CD8-positive, alpha-beta memory T cell (primary cell): ENCODE measurements at regions not wholly inside any gene's neighbourhood (a gene's known extent, or its start where the extent isn't known, plus 50 kb on each side); places are given as distances from the start of the nearest gene placed in this dataset.

Experiments
- CTCF ChIA-PET: fragments of 350-600 bp; sonication (Branson Sonifier 250); formaldehyde crosslinking; loops from one replicate; lab custom pipeline; 2021; ENCODE audit warnings: antibody characterized with exemption; lab: Charles Lee
- POLR2A ChIA-PET: fragments of 350-600 bp; sonication (Branson Sonifier 250); formaldehyde crosslinking; loops from one replicate; lab custom pipeline; 2021; ENCODE audit warnings: antibody characterized with exemption; lab: Charles Lee
- DNase-seq, 5 donors: peaks; one replicate each; pipeline versions ENCODE4 v3.0.0 to v3.0.0-alpha.2; 2020 to 2022; ENCODE audit warnings: mixed read lengths in 1 of 5
- H3K27ac ChIP-seq: one replicate; pipeline ENCODE4 v1.7.0; 2013; ENCODE audit warnings: low read depth, mild to moderate bottlenecking, low read length, moderate library complexity
- H3K27me3 ChIP-seq: 2 replicates; pipeline ENCODE4 v1.7.0; 2013; ENCODE audit warnings: low read length, mild to moderate bottlenecking; ENCODE audit not compliant: insufficient read depth, poor library complexity, severe bottlenecking
- H3K36me3 ChIP-seq: 2 replicates; pipeline ENCODE4 v1.7.0; 2013; ENCODE audit warnings: mild to moderate bottlenecking, low read length, moderate library complexity; ENCODE audit not compliant: insufficient read depth
- H3K4me1 ChIP-seq: 2 replicates; pipeline ENCODE4 v1.7.0; 2013; ENCODE audit warnings: mild to moderate bottlenecking, low read length, moderate library complexity; ENCODE audit not compliant: insufficient read depth
- H3K4me3 ChIP-seq: 2 replicates; pipeline ENCODE4 v1.7.0; 2013; ENCODE audit warnings: mild to moderate bottlenecking, low read length
- H3K9me3 ChIP-seq: 2 replicates; pipeline ENCODE4 v1.7.0; 2013; ENCODE audit warnings: mild to moderate bottlenecking, low read length
- H3K27ac Mint-ChIP-seq, 8 donors: one replicate each; pipeline ENCODE4 v1.8.0; 2020 to 2021; ENCODE audit warnings: mixed read lengths in 8 of 8, mild to moderate bottlenecking in 6 of 8, inconsistent platforms in 3 of 8, moderate library complexity in 3 of 8
- H3K27me3 Mint-ChIP-seq, 2 donors: one replicate each; pipeline ENCODE4 v1.8.0; 2020 to 2021; ENCODE audit warnings: mixed read lengths in 2 of 2, mild to moderate bottlenecking in 1 of 2, moderate library complexity in 1 of 2
- H3K36me3 Mint-ChIP-seq, 3 donors: one replicate each; pipeline ENCODE4 v1.8.0; 2020 to 2021; ENCODE audit warnings: mixed read lengths in 3 of 3, inconsistent platforms in 1 of 3, mild to moderate bottlenecking in 1 of 3
- H3K4me1 Mint-ChIP-seq, 3 donors: one replicate each; pipeline ENCODE4 v1.8.0; 2020 to 2021; ENCODE audit warnings: mixed read lengths in 3 of 3, inconsistent platforms in 1 of 3, mild to moderate bottlenecking in 1 of 3
- H3K4me3 Mint-ChIP-seq, 7 donors: one replicate each; pipeline ENCODE4 v1.8.0; 2020 to 2021; ENCODE audit warnings: mixed read lengths in 7 of 7, mild to moderate bottlenecking in 6 of 7, moderate library complexity in 4 of 7, inconsistent platforms in 2 of 7
- H3K9me3 Mint-ChIP-seq, 5 donors: one replicate each; pipeline ENCODE4 v1.8.0; 2020 to 2022; ENCODE audit warnings: mixed read lengths in 5 of 5, mild to moderate bottlenecking in 3 of 5, moderate library complexity in 2 of 5, inconsistent platforms in 1 of 5

DNA sequence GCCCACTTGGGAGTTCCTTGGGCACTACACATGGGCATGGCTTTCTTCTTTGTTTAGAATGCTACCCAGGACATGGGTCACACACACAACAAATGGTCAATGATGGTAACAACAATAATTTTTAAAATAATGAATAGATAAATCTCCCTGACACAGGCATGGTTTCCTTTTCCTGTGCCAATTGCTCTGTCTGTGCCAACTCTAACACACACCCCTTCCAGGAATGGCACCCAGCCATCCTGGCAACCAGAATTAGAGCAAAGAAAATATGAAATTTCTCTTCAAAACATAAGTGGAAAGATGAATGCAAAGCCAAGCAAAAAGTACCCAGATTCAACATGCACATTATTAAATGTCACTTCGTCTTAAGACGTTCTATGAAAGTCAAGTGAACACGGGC is 104.9 kb upstream of the SOX5 start:
- Mint-ChIP-seq H3K27ac (no peak overlapping the region), H3K9me3 (peaks cover 0 to 5% (median 3%) of the 10 kb centered on the region in 5 donors), H3K27me3 (peaks cover 0 to 1% of the 10 kb centered on the region in 2 donors), H3K4me3 (no peak overlapping the region), H3K4me1 (no peaks in the 10 kb centered on the region), H3K36me3 (no peaks in the 10 kb centered on the region)
- no peaks in the 10 kb centered on the region for H3K27me3 ChIP-seq
- H3K27ac ChIP-seq: no peak overlapping the region
- no peak for DNase-seq
- ChIA-PET CTCF (no interaction called here), POLR2A (no interaction called here)
- H3K4me1 ChIP-seq: no peaks in the 10 kb centered on the region
- no peaks in the 10 kb centered on the region for H3K9me3 ChIP-seq
- H3K36me3 ChIP-seq: no peaks in the 10 kb centered on the region
- no peak overlapping the region for H3K4me3 ChIP-seq

DNA sequence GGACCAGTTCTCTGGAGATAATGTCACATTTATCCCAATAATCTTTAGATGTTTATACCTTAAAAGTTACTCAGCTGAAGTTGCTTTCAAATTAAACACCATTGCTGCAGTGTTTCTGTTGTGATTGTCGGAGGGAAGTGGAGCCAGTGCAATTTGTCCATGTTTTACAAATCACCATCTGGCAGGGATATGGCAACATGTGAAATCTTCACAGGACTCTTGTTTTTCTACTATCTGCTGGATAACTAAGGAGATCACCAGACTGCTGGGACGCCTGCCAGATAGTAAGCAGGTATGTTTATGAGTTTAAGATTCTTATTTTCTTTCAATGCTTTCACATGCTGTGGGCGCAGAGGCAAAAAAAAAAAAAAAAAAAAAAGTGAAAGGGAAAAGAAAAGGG is 100.3 kb upstream of the SOX5 start:
- POLR2A ChIA-PET: no interaction called here
- Mint-ChIP-seq H3K27ac (no peak overlapping the region), H3K9me3 (peaks cover 0 to 5% (median 3%) of the 10 kb centered on the region in 5 donors), H3K4me3 (no peak overlapping the region), H3K36me3 (no peaks in the 10 kb centered on the region), H3K27me3 (peaks cover 0 to 1% of the 10 kb centered on the region in 2 donors), H3K4me1 (no peaks in the 10 kb centered on the region)
- no peak for DNase-seq
- Histone ChIP-seq H3K4me3 (no peak overlapping the region), H3K4me1 (no peaks in the 10 kb centered on the region), H3K36me3 (no peaks in the 10 kb centered on the region), H3K9me3 (no peaks in the 10 kb centered on the region), H3K27me3 (no peaks in the 10 kb centered on the region), H3K27ac (no peak overlapping the region)
- CTCF ChIA-PET: no interaction called here

DNA sequence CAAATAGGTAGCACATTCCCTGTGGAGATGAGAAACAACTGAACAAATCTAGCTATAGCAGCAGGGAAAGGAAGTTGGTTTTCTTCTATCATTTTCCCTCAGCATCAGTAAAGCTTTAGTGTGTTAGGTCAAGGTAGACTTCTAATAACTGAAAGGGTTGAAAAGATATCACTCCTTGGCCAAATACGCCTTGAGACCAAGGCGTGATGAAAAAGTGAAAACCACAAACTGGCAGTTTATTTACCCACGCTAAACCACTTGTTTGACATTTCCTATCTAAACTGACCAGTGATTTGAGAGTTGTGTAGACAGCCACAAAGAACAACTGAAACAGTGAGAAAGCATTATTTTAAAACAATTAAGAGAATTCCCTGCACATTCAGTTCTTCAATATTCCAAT is 99.6 kb upstream of the SOX5 start:
- Histone ChIP-seq H3K9me3 (no peaks in the 10 kb centered on the region), H3K27me3 (no peaks in the 10 kb centered on the region), H3K4me3 (no peak overlapping the region), H3K36me3 (no peaks in the 10 kb centered on the region), H3K27ac (no peak overlapping the region), H3K4me1 (no peaks in the 10 kb centered on the region)
- H3K36me3 Mint-ChIP-seq: no peaks in the 10 kb centered on the region
- no peak overlapping the region for H3K27ac Mint-ChIP-seq
- no peak overlapping the region for H3K4me3 Mint-ChIP-seq
- H3K9me3 Mint-ChIP-seq: peaks cover 0 to 5% (median 3%) of the 10 kb centered on the region in 5 donors
- POLR2A ChIA-PET: no interaction called here
- no peaks in the 10 kb centered on the region for H3K4me1 Mint-ChIP-seq
- CTCF ChIA-PET: no interaction called here
- peaks cover 0 to 1% of the 10 kb centered on the region in 2 donors for H3K27me3 Mint-ChIP-seq
- no peak for DNase-seq

DNA sequence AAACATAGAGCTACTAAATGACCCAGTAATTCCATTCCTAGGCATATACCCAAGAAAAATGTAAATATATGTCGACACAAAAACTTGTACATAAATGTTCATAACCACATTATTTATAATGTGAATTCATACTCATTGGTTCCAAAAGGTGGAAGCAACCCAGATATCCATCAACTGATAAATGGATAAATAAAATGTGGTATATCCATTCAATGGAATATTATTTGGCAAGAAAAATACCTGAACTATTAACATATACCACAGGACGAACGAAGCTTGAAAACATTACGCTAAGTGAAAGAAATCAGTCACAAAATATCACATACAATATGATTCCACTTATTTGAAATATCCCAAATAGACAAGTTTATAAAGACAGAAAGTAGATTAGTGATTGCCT is 99.0 kb upstream of the SOX5 start:
- no peaks in the 10 kb centered on the region for H3K4me1 Mint-ChIP-seq
- ChIA-PET POLR2A (no interaction called here), CTCF (no interaction called here)
- no peak overlapping the region for H3K27ac Mint-ChIP-seq
- Histone ChIP-seq H3K36me3 (no peaks in the 10 kb centered on the region), H3K27ac (no peak overlapping the region), H3K4me3 (no peak overlapping the region), H3K27me3 (no peaks in the 10 kb centered on the region), H3K4me1 (no peaks in the 10 kb centered on the region), H3K9me3 (no peaks in the 10 kb centered on the region)
- no peak for DNase-seq
- peaks cover 0 to 1% of the 10 kb centered on the region in 2 donors for H3K27me3 Mint-ChIP-seq
- no peak overlapping the region for H3K4me3 Mint-ChIP-seq
- H3K9me3 Mint-ChIP-seq: peaks cover 0 to 5% (median 3%) of the 10 kb centered on the region in 5 donors
- no peaks in the 10 kb centered on the region for H3K36me3 Mint-ChIP-seq

DNA sequence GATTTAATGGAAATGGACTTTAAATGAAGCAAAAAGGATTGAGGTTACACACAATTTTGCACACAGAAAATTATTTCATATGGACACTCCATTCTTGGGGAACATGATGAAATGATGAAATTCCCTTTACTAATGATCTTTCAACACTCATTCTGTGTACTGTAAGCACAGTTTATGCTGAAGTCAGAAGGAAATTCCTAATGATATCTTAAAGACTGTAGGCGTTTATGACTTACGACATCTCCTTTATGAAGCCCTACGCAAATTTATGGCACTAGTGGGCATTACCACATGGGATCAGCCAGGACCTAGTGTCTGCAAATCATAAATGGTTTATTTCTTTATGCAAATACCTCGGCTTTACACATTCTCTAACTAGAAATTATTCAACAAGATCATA is 97.9 kb upstream of the SOX5 start:
- H3K36me3 ChIP-seq: no peaks in the 10 kb centered on the region
- Mint-ChIP-seq H3K4me1 (no peaks in the 10 kb centered on the region), H3K36me3 (no peaks in the 10 kb centered on the region), H3K4me3 (no peak overlapping the region), H3K27ac (no peak overlapping the region), H3K9me3 (peaks cover 0 to 3% (median 3%) of the 10 kb centered on the region in 5 donors), H3K27me3 (peaks cover 0 to 1% of the 10 kb centered on the region in 2 donors)
- H3K27ac ChIP-seq: no peak overlapping the region
- no peaks in the 10 kb centered on the region for H3K4me1 ChIP-seq
- no peaks in the 10 kb centered on the region for H3K27me3 ChIP-seq
- H3K9me3 ChIP-seq: no peaks in the 10 kb centered on the region
- ChIA-PET CTCF (no interaction called here), POLR2A (no interaction called here)
- H3K4me3 ChIP-seq: no peak overlapping the region
- DNase-seq: no peak

DNA sequence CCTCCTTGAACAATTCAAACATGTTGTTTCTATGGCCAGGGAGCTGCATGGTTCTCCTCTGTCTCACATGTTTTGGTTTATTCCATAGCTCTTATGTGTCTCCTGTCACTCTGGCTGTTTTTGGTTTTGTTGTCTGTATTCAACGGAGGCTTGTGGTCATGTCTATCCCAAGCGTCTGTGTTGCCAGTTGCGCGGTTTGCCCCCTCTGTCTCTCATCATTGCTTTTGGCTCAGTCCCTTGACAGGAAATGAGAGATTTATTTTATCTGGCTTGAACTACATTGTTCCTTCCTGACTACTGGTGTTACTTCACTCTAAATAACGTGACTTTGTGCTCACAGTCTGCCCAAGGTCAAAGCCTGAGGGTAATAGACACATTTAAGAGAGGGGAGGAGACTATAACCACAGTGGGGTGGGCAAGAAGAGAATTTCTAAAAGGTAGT is 96.4 kb upstream of the SOX5 start:
- no peak for DNase-seq
- Mint-ChIP-seq H3K9me3 (peaks cover 0 to 3% (median 0%) of the 10 kb centered on the region in 5 donors), H3K27ac (no peak overlapping the region), H3K4me1 (no peaks in the 10 kb centered on the region), H3K4me3 (no peak overlapping the region), H3K27me3 (no peaks in the 10 kb centered on the region), H3K36me3 (no peaks in the 10 kb centered on the region)
- no peaks in the 10 kb centered on the region for H3K9me3 ChIP-seq
- ChIA-PET CTCF (no interaction called here), POLR2A (no interaction called here)
- H3K4me3 ChIP-seq: no peak overlapping the region
- no peaks in the 10 kb centered on the region for H3K4me1 ChIP-seq
- H3K27ac ChIP-seq: no peak overlapping the region
- no peaks in the 10 kb centered on the region for H3K36me3 ChIP-seq
- no peaks in the 10 kb centered on the region for H3K27me3 ChIP-seq

DNA sequence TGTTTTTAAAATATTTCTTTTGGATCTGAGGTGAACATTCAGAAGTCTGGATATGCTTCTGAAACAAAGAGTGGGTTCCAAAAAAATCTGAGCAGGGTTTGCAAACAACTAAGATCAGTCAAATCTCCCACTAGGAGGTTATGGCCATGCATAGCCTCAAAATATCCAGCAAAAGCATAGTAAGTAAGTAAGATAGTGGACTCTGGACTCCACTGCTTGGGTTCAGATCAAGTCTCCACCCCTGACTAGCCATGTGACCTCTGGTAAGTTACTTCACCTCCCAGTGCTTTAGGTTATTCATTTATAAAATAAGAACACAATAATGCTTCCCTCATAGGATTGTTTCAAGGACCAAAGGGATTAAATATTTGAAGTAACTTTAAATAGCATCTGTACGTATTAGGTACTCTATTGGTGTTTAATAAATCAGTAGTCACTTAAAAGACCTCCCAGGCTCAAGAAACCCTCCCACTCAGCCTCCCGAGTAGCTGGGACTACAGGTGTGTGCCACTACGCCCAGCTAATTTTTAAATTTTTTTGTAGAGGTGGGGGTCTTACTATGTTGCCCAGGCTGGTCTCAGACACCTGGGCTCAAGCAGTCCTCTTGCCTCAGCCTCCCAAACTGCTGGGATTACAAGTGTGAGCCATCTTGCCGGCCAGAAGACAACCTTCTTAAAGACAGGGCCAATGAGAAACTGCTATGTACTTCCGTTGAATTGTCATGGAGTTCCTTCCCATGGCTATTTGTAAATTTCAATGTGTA is 95.7 kb upstream of the SOX5 start:
- H3K27me3 ChIP-seq: no peaks in the 10 kb centered on the region

DNA sequence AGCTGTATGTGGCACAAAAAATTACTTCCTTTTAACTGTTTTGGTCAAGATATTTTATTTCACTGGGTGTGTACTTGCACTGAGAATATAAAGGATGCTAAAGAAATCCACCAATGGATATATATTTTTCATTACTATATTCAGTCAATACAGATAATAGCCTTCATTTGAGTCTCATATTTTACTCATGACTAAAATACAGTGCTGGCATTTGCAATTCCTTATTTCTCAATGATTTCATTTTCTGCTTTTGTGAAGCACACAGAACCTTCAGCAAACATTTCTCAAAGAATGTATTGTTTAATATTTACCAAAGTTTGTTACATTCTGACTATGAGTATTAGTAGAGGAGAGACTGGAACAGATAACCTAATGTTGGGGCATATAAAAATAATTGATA is 93.2 kb upstream of the SOX5 start:
- no peaks in the 10 kb centered on the region for H3K36me3 Mint-ChIP-seq
- ChIA-PET CTCF (no interaction called here), POLR2A (no interaction called here)
- no peak overlapping the region for H3K27ac ChIP-seq
- H3K9me3 ChIP-seq: no peaks in the 10 kb centered on the region
- H3K9me3 Mint-ChIP-seq: peaks cover 0 to 2% (median 0%) of the 10 kb centered on the region in 5 donors
- H3K36me3 ChIP-seq: no peaks in the 10 kb centered on the region
- H3K4me3 Mint-ChIP-seq: no peak overlapping the region
- DNase-seq: no peak
- H3K4me3 ChIP-seq: no peak overlapping the region
- H3K4me1 ChIP-seq: no peaks in the 10 kb centered on the region
- no peaks in the 10 kb centered on the region for H3K27me3 Mint-ChIP-seq
- no peak overlapping the region for H3K27ac Mint-ChIP-seq
- no peaks in the 10 kb centered on the region for H3K27me3 ChIP-seq
- H3K4me1 Mint-ChIP-seq: no peaks in the 10 kb centered on the region

More for the DNA sequence above, 95.7 kb upstream of the SOX5 start:
- peaks cover 0 to 3% (median 0%) of the 10 kb centered on the region in 5 donors for H3K9me3 Mint-ChIP-seq
- H3K4me1 Mint-ChIP-seq: no peaks in the 10 kb centered on the region
- H3K36me3 Mint-ChIP-seq: no peaks in the 10 kb centered on the region
- Histone ChIP-seq H3K27ac (no peak overlapping the region), H3K36me3 (no peaks in the 10 kb centered on the region), H3K9me3 (no peaks in the 10 kb centered on the region), H3K4me1 (no peaks in the 10 kb centered on the region), H3K4me3 (no peak overlapping the region)
- H3K4me3 Mint-ChIP-seq: no peak overlapping the region
- DNase-seq: no peak
- no peak overlapping the region for H3K27ac Mint-ChIP-seq
- CTCF ChIA-PET: no interaction called here
- POLR2A ChIA-PET: no interaction called here
- no peaks in the 10 kb centered on the region for H3K27me3 Mint-ChIP-seq
